ENCODE measurements at regions not wholly inside any gene's neighbourhood (a gene's known extent, or its start where the extent isn't known, plus 50 kb on each side); places are given as distances from the start of the nearest gene placed in this dataset.

GRCh38 chr14:71834284-71835204 lies 97.7 kb upstream of the RGS6 start:
- Mint-ChIP-seq H3K9me3 (no peaks in the 10 kb centered on the region), H3K27me3 (no peaks in the 10 kb centered on the region), H3K36me3 (no peaks in the 10 kb centered on the region), H3K4me1 (ENCODE audit: unreplicated experiment) (no peaks in the 10 kb centered on the region), H3K4me3 (no peak overlapping the region), H3K27ac (no peak overlapping the region)
- no peak for DNase-seq (ENCODE audit: extremely low spot score, unreplicated experiment)
- no peak for TF ChIP-seq CTCF (conservative IDR thresholded peaks at IDR 0.05)

- Mint-ChIP-seq H3K36me3 (peaks cover 3% of the 10 kb centered on the region), H3K27ac (no peak overlapping the region), H3K9me3 (peaks cover 5% of the 10 kb centered on the region), H3K4me3 (no peak overlapping the region), H3K27me3 (no peaks in the 10 kb centered on the region), H3K4me1 (ENCODE audit: unreplicated experiment) (peaks cover 5% of the 10 kb centered on the region)
- no peak for DNase-seq (ENCODE audit: extremely low spot score, unreplicated experiment)
- no peak for TF ChIP-seq CTCF (conservative IDR thresholded peaks at IDR 0.05)
Measured at GRCh38 chr14:71852181-71852580, 80.0 kb upstream of the RGS6 start.

GRCh38 chr14:71855399-71856036 lies 76.7 kb upstream of the RGS6 start:
- Mint-ChIP-seq H3K4me3 (no peak overlapping the region), H3K9me3 (peaks cover 8% of the 10 kb centered on the region), H3K36me3 (no peaks in the 10 kb centered on the region), H3K27ac (no peak overlapping the region), H3K4me1 (ENCODE audit: unreplicated experiment) (peaks cover 5% of the 10 kb centered on the region), H3K27me3 (no peaks in the 10 kb centered on the region)
- no peak for DNase-seq (ENCODE audit: extremely low spot score, unreplicated experiment)
- peak; percentile 79 for TF ChIP-seq CTCF (conservative IDR thresholded peaks at IDR 0.05)

- no peak for DNase-seq (ENCODE audit: extremely low spot score, unreplicated experiment)
- no peaks in the 10 kb centered on the region for H3K36me3 Mint-ChIP-seq
- no peaks in the 10 kb centered on the region for H3K27me3 Mint-ChIP-seq
- peaks cover 14% of the 10 kb centered on the region for H3K9me3 Mint-ChIP-seq
- TF ChIP-seq CTCF (conservative IDR thresholded peaks at IDR 0.05): no peak
- no peak overlapping the region for H3K4me3 Mint-ChIP-seq
- H3K4me1 Mint-ChIP-seq (ENCODE audit: unreplicated experiment): peaks cover 5% of the 10 kb centered on the region
- H3K27ac Mint-ChIP-seq: no peak overlapping the region
Measured at GRCh38 chr14:71856199-71856919, 75.9 kb upstream of the RGS6 start.

GRCh38 chr14:71863049-71863448 lies 69.2 kb upstream of the RGS6 start:
- DNase-seq (ENCODE audit: extremely low spot score, unreplicated experiment): no peak
- Mint-ChIP-seq H3K4me1 (ENCODE audit: unreplicated experiment) (no peaks in the 10 kb centered on the region), H3K9me3 (peaks cover 13% of the 10 kb centered on the region), H3K27me3 (peaks cover 10% of the 10 kb centered on the region), H3K36me3 (no peaks in the 10 kb centered on the region), H3K4me3 (no peak overlapping the region), H3K27ac (no peak overlapping the region)
- TF ChIP-seq CTCF (conservative IDR thresholded peaks at IDR 0.05): peak; percentile 52

Measured in type B pancreatic cell (in vitro differentiated cells).